ENCODE measurements at regions not wholly inside any gene's neighbourhood (a gene's known extent, or its start where the extent isn't known, plus 50 kb on each side); places are given as distances from the start of the nearest gene placed in this dataset.

DNA sequence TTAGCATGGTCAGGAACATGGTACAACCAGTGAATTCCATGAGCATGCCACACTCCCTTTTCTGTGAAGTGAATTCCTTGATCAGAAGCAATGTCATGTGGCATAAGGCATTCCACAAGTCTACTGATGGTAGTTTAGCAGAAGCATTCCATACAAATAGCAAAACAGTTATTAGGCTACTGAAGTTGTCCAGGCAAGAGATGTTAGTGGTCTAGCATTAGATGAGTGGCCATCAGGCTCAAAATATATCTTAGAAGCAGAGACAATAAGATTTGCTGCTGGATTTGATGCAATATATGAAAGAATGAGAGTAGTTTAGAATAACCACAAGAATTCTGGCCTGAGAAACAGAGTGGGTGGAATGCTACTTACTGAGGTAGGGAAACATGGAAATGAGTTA lies 355.3 kb upstream of the NRXN1 start:
- TF ChIP-seq, protein P1, sequence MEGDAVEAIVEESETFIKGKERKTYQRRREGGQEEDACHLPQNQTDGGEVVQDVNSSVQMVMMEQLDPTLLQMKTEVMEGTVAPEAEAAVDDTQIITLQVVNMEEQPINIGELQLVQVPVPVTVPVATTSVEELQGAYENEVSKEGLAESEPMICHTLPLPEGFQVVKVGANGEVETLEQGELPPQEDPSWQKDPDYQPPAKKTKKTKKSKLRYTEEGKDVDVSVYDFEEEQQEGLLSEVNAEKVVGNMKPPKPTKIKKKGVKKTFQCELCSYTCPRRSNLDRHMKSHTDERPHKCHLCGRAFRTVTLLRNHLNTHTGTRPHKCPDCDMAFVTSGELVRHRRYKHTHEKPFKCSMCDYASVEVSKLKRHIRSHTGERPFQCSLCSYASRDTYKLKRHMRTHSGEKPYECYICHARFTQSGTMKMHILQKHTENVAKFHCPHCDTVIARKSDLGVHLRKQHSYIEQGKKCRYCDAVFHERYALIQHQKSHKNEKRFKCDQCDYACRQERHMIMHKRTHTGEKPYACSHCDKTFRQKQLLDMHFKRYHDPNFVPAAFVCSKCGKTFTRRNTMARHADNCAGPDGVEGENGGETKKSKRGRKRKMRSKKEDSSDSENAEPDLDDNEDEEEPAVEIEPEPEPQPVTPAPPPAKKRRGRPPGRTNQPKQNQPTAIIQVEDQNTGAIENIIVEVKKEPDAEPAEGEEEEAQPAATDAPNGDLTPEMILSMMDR (IDR thresholded peaks at IDR 0.05; ENCODE audit: low read depth, low read length, poor library complexity, severe bottlenecking), result no peak
- TF ChIP-seq EZH2phosphoT487 (IDR thresholded peaks at IDR 0.05; ENCODE audit: borderline replicate concordance, low read length), result no peak

All from DOHH2 (cell line).